ENCODE measurements at regions not wholly inside any gene's neighbourhood (a gene's known extent, or its start where the extent isn't known, plus 50 kb on each side); places are given as distances from the start of the nearest gene placed in this dataset.

DNA sequence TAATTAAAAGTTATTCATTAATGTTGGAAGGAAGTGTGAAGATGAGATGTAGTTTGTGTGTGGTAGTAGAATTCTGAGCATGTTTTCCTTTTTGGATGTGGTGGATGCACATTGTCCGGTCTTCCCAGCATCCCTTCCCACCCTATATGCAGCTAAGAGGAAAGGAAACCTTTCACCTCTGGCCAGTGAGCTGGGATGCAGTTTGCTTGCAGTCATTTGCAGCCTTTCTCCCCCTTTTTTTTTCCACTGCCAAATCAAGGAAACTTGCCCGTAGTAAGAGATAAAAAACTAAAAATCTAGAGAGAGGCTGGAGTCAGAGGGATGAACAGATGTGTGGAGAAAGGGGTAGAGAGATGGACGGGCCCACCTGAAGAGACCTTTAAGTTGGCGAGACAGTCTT, 72.5 kb upstream of the SLC38A2 start:
- H3K36me3 ChIP-seq (ENCODE audit: control insufficient read depth in 4 of 4, insufficient read depth in 4 of 4, low read length in 4 of 4): no peaks in the 10 kb centered on the region
- no peaks in the 10 kb centered on the region for H3K27me3 ChIP-seq (ENCODE audit: control insufficient read depth in 3 of 3, insufficient read depth in 3 of 3, low read length in 2 of 3)
- no peak for ATAC-seq (ENCODE audit: insufficient read depth, low FRiP score)
- TF ChIP-seq, protein P1, sequence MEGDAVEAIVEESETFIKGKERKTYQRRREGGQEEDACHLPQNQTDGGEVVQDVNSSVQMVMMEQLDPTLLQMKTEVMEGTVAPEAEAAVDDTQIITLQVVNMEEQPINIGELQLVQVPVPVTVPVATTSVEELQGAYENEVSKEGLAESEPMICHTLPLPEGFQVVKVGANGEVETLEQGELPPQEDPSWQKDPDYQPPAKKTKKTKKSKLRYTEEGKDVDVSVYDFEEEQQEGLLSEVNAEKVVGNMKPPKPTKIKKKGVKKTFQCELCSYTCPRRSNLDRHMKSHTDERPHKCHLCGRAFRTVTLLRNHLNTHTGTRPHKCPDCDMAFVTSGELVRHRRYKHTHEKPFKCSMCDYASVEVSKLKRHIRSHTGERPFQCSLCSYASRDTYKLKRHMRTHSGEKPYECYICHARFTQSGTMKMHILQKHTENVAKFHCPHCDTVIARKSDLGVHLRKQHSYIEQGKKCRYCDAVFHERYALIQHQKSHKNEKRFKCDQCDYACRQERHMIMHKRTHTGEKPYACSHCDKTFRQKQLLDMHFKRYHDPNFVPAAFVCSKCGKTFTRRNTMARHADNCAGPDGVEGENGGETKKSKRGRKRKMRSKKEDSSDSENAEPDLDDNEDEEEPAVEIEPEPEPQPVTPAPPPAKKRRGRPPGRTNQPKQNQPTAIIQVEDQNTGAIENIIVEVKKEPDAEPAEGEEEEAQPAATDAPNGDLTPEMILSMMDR (IDR thresholded peaks at IDR 0.05; ENCODE audit: control extremely low read depth, extremely low read depth): no peak
- 74 to 78% methylated on average over 4 of the region's 4 CpGs for WGBS, 2 donors
- H3K4me1 ChIP-seq (ENCODE audit: control insufficient read depth in 5 of 5, insufficient read depth in 5 of 5, low read length in 5 of 5): peaks cover 0 to 13% (median 7%) of the 10 kb centered on the region in 5 donors
- DNase-seq: no peak
- H3K27ac ChIP-seq (ENCODE audit: low read depth in 1 of 2, low read length in 1 of 2): no peak overlapping the region
- no peak overlapping the region for H3K9ac ChIP-seq (ENCODE audit: insufficient read depth in 1 of 2, low read length in 2 of 2)
- H3K4me3 ChIP-seq: no peak overlapping the region
- no peaks in the 10 kb centered on the region for H3K9me3 ChIP-seq (ENCODE audit: control insufficient read depth in 4 of 4, insufficient read depth in 3 of 4, low read length in 3 of 4)

DNA sequence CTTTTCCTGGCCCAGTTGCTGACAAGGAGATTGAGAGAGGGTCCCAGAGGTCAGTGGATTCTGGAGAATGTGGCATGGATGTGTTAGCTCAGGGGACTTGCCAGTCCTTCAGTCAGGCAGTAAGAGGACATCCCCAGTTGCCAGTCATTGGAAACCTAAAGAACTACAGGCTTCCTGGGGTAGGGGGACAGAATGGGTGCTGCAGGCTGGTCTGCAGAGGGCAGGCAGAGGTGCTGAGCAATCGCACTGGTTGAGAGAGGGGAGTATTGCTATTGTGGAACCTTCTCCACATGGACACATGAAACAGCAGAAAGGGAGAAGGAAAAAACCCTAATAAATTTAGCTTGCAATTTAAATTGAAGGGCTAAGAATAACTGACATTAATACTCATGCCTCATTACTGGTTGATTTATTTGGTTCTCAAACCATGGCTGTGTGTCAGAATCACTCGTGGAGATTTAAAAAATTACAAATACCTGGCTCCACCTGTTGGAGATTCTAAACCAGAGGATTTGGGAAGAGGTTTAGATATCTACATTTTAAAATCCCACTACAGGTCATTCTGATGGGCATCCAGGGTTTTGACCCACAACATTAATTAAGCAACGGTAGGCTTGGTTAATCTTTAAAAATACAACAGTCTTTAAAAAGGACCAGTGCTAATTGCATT, 71.2 kb upstream of the SLC38A2 start:
- DNase-seq (no peak), ATAC-seq (ENCODE audit: insufficient read depth, low FRiP score) (no peak)
- Histone ChIP-seq H3K27me3 (ENCODE audit: control insufficient read depth in 3 of 3, insufficient read depth in 3 of 3, low read length in 2 of 3) (no peaks in the 10 kb centered on the region), H3K4me3 (no peak overlapping the region), H3K9ac (ENCODE audit: insufficient read depth in 1 of 2, low read length in 2 of 2) (no peak overlapping the region), H3K27ac (ENCODE audit: low read depth in 1 of 2, low read length in 1 of 2) (no peak overlapping the region), H3K4me1 (ENCODE audit: control insufficient read depth in 5 of 5, insufficient read depth in 5 of 5, low read length in 5 of 5) (peaks cover 0 to 10% (median 6%) of the 10 kb centered on the region in 5 donors), H3K9me3 (ENCODE audit: control insufficient read depth in 4 of 4, insufficient read depth in 3 of 4, low read length in 3 of 4) (no peaks in the 10 kb centered on the region), H3K36me3 (ENCODE audit: control insufficient read depth in 4 of 4, insufficient read depth in 4 of 4, low read length in 4 of 4) (no peaks in the 10 kb centered on the region)
- TF ChIP-seq, protein P1 (IDR thresholded peaks at IDR 0.05; ENCODE audit: control extremely low read depth, extremely low read depth): no peak
- 59 to 73% methylated on average over 3 of the region's 3 CpGs for WGBS, 2 donors

DNA sequence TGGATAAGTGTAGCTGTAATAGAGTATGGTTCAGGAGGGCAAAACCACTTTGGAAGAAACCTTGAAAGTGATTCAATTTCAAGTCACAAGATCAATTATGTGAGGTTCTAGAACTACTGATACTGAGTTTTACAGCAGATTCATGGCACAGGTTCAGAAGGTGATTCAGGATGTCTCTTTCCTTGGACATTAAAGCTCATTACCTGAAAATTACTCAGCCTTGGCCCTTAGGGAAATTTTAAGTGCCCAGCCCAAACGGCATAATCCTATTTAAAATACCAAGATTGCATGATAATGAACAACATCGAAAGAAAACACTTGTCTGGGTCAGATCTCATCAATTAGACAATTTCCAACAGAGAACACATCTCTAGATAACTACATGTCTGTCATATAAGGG, 70.2 kb upstream of the SLC38A2 start:
- no peaks in the 10 kb centered on the region for H3K9me3 ChIP-seq (ENCODE audit: control insufficient read depth in 4 of 4, insufficient read depth in 3 of 4, low read length in 3 of 4)
- peaks cover 0 to 10% (median 6%) of the 10 kb centered on the region in 5 donors for H3K4me1 ChIP-seq (ENCODE audit: control insufficient read depth in 5 of 5, insufficient read depth in 5 of 5, low read length in 5 of 5)
- H3K27me3 ChIP-seq (ENCODE audit: control insufficient read depth in 3 of 3, insufficient read depth in 3 of 3, low read length in 2 of 3): no peaks in the 10 kb centered on the region
- H3K27ac ChIP-seq (ENCODE audit: low read depth in 1 of 2, low read length in 1 of 2): no peak overlapping the region
- DNase-seq: no peak
- no peak for ATAC-seq (ENCODE audit: insufficient read depth, low FRiP score)
- TF ChIP-seq, protein P1 (IDR thresholded peaks at IDR 0.05; ENCODE audit: control extremely low read depth, extremely low read depth): no peak
- 93 to 96% methylated on average over 2 of the region's 2 CpGs for WGBS, 2 donors
- no peak overlapping the region for H3K9ac ChIP-seq (ENCODE audit: insufficient read depth in 1 of 2, low read length in 2 of 2)
- no peaks in the 10 kb centered on the region for H3K36me3 ChIP-seq (ENCODE audit: control insufficient read depth in 4 of 4, insufficient read depth in 4 of 4, low read length in 4 of 4)
- H3K4me3 ChIP-seq: no peak overlapping the region

DNA sequence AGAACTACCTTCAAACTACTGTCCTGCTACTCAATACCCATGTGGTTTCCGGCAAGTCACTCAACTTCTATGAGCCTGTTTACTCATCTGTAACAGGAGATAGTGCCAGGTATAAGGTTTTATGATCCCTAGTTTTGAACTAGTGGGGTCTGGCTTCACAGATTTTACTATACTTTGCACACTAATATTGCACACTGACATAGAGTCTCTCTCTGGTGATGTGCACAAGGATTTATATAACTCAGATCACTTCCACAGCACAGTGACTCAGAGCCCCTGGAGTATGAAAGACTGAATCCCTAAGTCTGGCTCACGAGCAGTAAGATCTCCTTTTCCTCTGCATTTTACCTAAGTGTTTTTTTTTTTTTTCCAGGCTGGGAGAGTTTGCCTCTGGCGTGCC, 69.7 kb upstream of the SLC38A2 start:
- ATAC-seq (ENCODE audit: insufficient read depth, low FRiP score): no peak
- H3K36me3 ChIP-seq (ENCODE audit: control insufficient read depth in 4 of 4, insufficient read depth in 4 of 4, low read length in 4 of 4): no peaks in the 10 kb centered on the region
- no peak overlapping the region for H3K27ac ChIP-seq (ENCODE audit: low read depth in 1 of 2, low read length in 1 of 2)
- H3K9ac ChIP-seq (ENCODE audit: insufficient read depth in 1 of 2, low read length in 2 of 2): no peak overlapping the region
- DNase-seq: no peak
- H3K4me1 ChIP-seq (ENCODE audit: control insufficient read depth in 5 of 5, insufficient read depth in 5 of 5, low read length in 5 of 5): peaks cover 0 to 10% (median 6%) of the 10 kb centered on the region in 5 donors
- no peaks in the 10 kb centered on the region for H3K9me3 ChIP-seq (ENCODE audit: control insufficient read depth in 4 of 4, insufficient read depth in 3 of 4, low read length in 3 of 4)
- WGBS, 2 donors: 93 to 94% methylated on average over 3 of the region's 3 CpGs
- H3K27me3 ChIP-seq (ENCODE audit: control insufficient read depth in 3 of 3, insufficient read depth in 3 of 3, low read length in 2 of 3): no peaks in the 10 kb centered on the region
- TF ChIP-seq, protein P1 (IDR thresholded peaks at IDR 0.05; ENCODE audit: control extremely low read depth, extremely low read depth): no peak
- no peak overlapping the region for H3K4me3 ChIP-seq
